NT2/D1 (cell line): ENCODE measurements at regions not wholly inside any gene's neighbourhood (a gene's known extent, or its start where the extent isn't known, plus 50 kb on each side); places are given as distances from the start of the nearest gene placed in this dataset.

Source experiments
- SUZ12 ChIP-seq: IDR thresholded peaks from 2 replicates; pipeline ENCODE4 v1.6.1; 2011; ENCODE audit not compliant: insufficient read length, insufficient read depth; ENCODE audit errors: extremely low read depth
- YY1 ChIP-seq: IDR thresholded peaks from 2 replicates; pipeline ENCODE4 v1.6.1; 2011; ENCODE audit not compliant: insufficient read length, insufficient read depth
- ZNF274 ChIP-seq: IDR thresholded peaks from 2 replicates; pipeline ENCODE4 v1.6.1; 2011; ENCODE audit warnings: mild to moderate bottlenecking, low read depth, low read length

- TF ChIP-seq YY1 (no peak), ZNF274 (no peak), SUZ12 (no peak)
Measured at GRCh38 chr3:82078246-82078645, 316.8 kb upstream of the GBE1 start.
